ENCODE measurements at regions not wholly inside any gene's neighbourhood (a gene's known extent, or its start where the extent isn't known, plus 50 kb on each side); places are given as distances from the start of the nearest gene placed in this dataset.

DNA sequence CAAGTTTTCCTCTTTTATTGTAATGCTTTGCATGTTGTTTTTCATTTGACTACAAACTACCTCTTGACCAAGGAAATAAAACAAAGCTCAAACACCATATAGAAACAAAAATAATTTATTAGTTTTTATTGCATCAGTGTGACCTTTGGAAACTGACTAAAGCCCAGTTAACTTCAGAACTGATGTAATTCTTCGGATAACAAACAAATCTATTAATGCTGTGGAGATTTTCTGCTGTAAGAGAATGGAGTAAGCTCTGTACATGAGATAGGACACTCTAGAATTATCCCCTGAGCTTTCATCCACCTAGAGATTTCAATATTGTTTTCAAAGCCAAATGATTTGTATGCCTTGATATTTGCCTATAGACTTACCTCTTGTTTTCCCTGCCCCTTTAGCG lies 154.0 kb upstream of the KCNK2 start:
- Histone ChIP-seq H3K9me3 (ENCODE audit: control extremely low read depth in 1 of 3, control insufficient read depth in 2 of 3, insufficient read depth in 1 of 3, low read length in 2 of 3) (no peaks in the 10 kb centered on the region), H3K27ac (ENCODE audit: low read length in 2 of 2) (no peak overlapping the region), H3K36me3 (replicated peaks in 1 of 2; ENCODE audit: control extremely low read depth in 1 of 2, control insufficient read depth in 1 of 2, extremely low read depth in 1 of 2, insufficient read depth in 2 of 2, low read length in 1 of 2) (no peaks in the 10 kb centered on the region), H4K20me1 (ENCODE audit: control insufficient read depth, insufficient read depth, low read length, poor library complexity, severe bottlenecking) (no peaks in the 10 kb centered on the region), H3K9ac (ENCODE audit: low read length) (no peak overlapping the region), H3K79me2 (ENCODE audit: control insufficient read depth, insufficient read depth, low read length) (no peaks in the 10 kb centered on the region), H3K4me2 (replicated peaks; ENCODE audit: low read depth, low read length, poor library complexity, severe bottlenecking) (no peak overlapping the region), H3K27me3 (replicated peaks in 1 of 4; ENCODE audit: control extremely low read depth in 1 of 4, control insufficient read depth in 3 of 4, insufficient read depth in 4 of 4, low read length in 3 of 4) (no peaks in the 10 kb centered on the region), H3K4me1 (ENCODE audit: control insufficient read depth in 2 of 2, insufficient read depth in 2 of 2, low read length in 2 of 2) (no peaks in the 10 kb centered on the region), H2AFZ (ENCODE audit: insufficient read depth, low read depth, low read length, poor library complexity, severe bottlenecking) (no peak overlapping the region), H3K4me3 (ENCODE audit: control extremely low read depth in 1 of 5, extremely low read depth in 1 of 5, insufficient read depth in 1 of 5, low read depth in 2 of 5, low read length in 4 of 5) (no peak overlapping the region)
- CTCF ChIA-PET = no interaction called here
- WGBS (ENCODE audit: insufficient coverage) = no CpG with 5 or more reads among the region's 2 CpGs
- no peak for ATAC-seq (ENCODE audit: low read depth)
- DNase-seq = no peak
- no peak for TF ChIP-seq EZH2 (IDR thresholded peaks at IDR 0.05; ENCODE audit: borderline replicate concordance, insufficient read depth, low read depth, low read length, poor library complexity, severe bottlenecking)
- TF ChIP-seq, protein P1, sequence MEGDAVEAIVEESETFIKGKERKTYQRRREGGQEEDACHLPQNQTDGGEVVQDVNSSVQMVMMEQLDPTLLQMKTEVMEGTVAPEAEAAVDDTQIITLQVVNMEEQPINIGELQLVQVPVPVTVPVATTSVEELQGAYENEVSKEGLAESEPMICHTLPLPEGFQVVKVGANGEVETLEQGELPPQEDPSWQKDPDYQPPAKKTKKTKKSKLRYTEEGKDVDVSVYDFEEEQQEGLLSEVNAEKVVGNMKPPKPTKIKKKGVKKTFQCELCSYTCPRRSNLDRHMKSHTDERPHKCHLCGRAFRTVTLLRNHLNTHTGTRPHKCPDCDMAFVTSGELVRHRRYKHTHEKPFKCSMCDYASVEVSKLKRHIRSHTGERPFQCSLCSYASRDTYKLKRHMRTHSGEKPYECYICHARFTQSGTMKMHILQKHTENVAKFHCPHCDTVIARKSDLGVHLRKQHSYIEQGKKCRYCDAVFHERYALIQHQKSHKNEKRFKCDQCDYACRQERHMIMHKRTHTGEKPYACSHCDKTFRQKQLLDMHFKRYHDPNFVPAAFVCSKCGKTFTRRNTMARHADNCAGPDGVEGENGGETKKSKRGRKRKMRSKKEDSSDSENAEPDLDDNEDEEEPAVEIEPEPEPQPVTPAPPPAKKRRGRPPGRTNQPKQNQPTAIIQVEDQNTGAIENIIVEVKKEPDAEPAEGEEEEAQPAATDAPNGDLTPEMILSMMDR (IDR thresholded peaks at IDR 0.05) = no peak
- Mint-ChIP-seq H3K9me3 (ENCODE audit: insufficient read depth) (peaks cover 2% of the 10 kb centered on the region), H3K27ac (no peak overlapping the region), H3K4me3 (no peak overlapping the region), H3K4me1 (no peaks in the 10 kb centered on the region), H3K27me3 (no peaks in the 10 kb centered on the region)
- intact Hi-C loops (cut with micrococcal nuclease) = no loop called here
- POLR2A ChIA-PET = no interaction called here

- POLR2A ChIA-PET = no interaction called here
Observed at GRCh38 chr1:214933375-214933774, 149.2 kb upstream of the KCNK2 start.

More at GRCh38 chr1:214933375-214933774, 149.2 kb upstream of the KCNK2 start:
- Histone ChIP-seq H3K27ac (ENCODE audit: low read length in 2 of 2) (no peak overlapping the region), H3K36me3 (replicated peaks in 1 of 2; ENCODE audit: control extremely low read depth in 1 of 2, control insufficient read depth in 1 of 2, extremely low read depth in 1 of 2, insufficient read depth in 2 of 2, low read length in 1 of 2) (no peaks in the 10 kb centered on the region), H3K79me2 (ENCODE audit: control insufficient read depth, insufficient read depth, low read length) (no peaks in the 10 kb centered on the region), H4K20me1 (ENCODE audit: control insufficient read depth, insufficient read depth, low read length, poor library complexity, severe bottlenecking) (no peaks in the 10 kb centered on the region), H3K4me2 (replicated peaks; ENCODE audit: low read depth, low read length, poor library complexity, severe bottlenecking) (no peak overlapping the region), H3K27me3 (replicated peaks in 1 of 4; ENCODE audit: control extremely low read depth in 1 of 4, control insufficient read depth in 3 of 4, insufficient read depth in 4 of 4, low read length in 3 of 4) (no peaks in the 10 kb centered on the region), H3K4me1 (ENCODE audit: control insufficient read depth in 2 of 2, insufficient read depth in 2 of 2, low read length in 2 of 2) (no peaks in the 10 kb centered on the region), H3K9ac (ENCODE audit: low read length) (no peak overlapping the region), H2AFZ (ENCODE audit: insufficient read depth, low read depth, low read length, poor library complexity, severe bottlenecking) (no peak overlapping the region), H3K9me3 (ENCODE audit: control extremely low read depth in 1 of 3, control insufficient read depth in 2 of 3, insufficient read depth in 1 of 3, low read length in 2 of 3) (no peaks in the 10 kb centered on the region), H3K4me3 (ENCODE audit: control extremely low read depth in 1 of 5, extremely low read depth in 1 of 5, insufficient read depth in 1 of 5, low read depth in 2 of 5, low read length in 4 of 5) (no peak overlapping the region)
- Mint-ChIP-seq H3K9me3 (ENCODE audit: insufficient read depth) (no peaks in the 10 kb centered on the region), H3K27me3 (no peaks in the 10 kb centered on the region), H3K27ac (no peak overlapping the region), H3K4me1 (no peaks in the 10 kb centered on the region), H3K4me3 (no peak overlapping the region)
- ATAC-seq (ENCODE audit: low read depth) = no peak
- no peak for TF ChIP-seq EZH2 (IDR thresholded peaks at IDR 0.05; ENCODE audit: borderline replicate concordance, insufficient read depth, low read depth, low read length, poor library complexity, severe bottlenecking)
- TF ChIP-seq, protein P1 (IDR thresholded peaks at IDR 0.05) = no peak
- CTCF ChIA-PET = no interaction called here
- intact Hi-C loops (cut with micrococcal nuclease) = no loop called here
- no peak for DNase-seq
- WGBS (ENCODE audit: insufficient coverage) = 93% methylated on average over 3 of the region's 4 CpGs
